ENCODE measurements at regions not wholly inside any gene's neighbourhood (a gene's known extent, or its start where the extent isn't known, plus 50 kb on each side); places are given as distances from the start of the nearest gene placed in this dataset.

DNA sequence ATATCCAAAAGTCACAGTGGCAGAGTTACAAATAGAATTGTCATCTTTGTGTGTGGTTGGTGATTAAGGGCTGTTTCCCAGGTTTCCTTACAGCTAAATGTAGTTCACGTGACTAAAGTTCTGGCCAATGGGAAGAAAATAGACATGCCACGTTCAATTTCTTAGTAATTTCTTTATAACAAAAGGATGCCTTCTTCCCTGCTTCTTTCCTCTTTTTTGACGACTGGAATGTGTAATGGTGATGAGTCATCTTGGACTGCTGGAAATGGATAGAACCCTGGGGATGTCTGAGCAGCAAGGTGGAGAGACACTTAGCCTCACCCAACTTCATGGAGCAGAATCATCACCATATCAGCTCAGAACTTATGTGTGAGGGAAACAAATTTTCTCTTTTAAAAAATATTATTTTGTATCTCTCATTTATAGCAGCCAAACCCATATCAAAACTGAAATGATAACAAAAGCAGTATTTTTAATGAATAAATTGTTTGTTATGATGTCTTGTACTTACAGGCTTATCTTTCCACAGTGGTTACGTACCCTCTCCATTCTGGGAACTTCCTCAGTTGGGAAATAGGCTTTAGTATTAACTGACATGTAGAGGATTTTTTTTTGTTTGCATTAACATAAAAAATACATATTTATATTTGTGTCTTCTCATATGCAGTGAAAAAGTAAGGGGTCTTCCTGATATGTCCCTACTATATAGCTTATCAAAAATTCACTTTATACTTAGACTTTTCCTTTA is 91.1 kb upstream of the CDH2 start:
- H3K4me3 ChIP-seq = no peak overlapping the region
- no peaks in the 10 kb centered on the region for H3K4me1 ChIP-seq
- Mint-ChIP-seq H3K27me3 (ENCODE audit: insufficient read depth, low read depth) (no peaks in the 10 kb centered on the region), H3K4me3 (no peak overlapping the region), H3K4me1 (no peaks in the 10 kb centered on the region), H3K9me3 (no peaks in the 10 kb centered on the region), H3K27ac (no peak overlapping the region), H3K36me3 (no peaks in the 10 kb centered on the region)
- H3K27ac ChIP-seq = no peak overlapping the region
- TF ChIP-seq EZH2phosphoT487 (IDR thresholded peaks at IDR 0.05) (no peak), EZH2 (IDR thresholded peaks at IDR 0.05) (no peak)
- TF ChIP-seq, protein P1, sequence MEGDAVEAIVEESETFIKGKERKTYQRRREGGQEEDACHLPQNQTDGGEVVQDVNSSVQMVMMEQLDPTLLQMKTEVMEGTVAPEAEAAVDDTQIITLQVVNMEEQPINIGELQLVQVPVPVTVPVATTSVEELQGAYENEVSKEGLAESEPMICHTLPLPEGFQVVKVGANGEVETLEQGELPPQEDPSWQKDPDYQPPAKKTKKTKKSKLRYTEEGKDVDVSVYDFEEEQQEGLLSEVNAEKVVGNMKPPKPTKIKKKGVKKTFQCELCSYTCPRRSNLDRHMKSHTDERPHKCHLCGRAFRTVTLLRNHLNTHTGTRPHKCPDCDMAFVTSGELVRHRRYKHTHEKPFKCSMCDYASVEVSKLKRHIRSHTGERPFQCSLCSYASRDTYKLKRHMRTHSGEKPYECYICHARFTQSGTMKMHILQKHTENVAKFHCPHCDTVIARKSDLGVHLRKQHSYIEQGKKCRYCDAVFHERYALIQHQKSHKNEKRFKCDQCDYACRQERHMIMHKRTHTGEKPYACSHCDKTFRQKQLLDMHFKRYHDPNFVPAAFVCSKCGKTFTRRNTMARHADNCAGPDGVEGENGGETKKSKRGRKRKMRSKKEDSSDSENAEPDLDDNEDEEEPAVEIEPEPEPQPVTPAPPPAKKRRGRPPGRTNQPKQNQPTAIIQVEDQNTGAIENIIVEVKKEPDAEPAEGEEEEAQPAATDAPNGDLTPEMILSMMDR (IDR thresholded peaks at IDR 0.05) = no peak
- no peaks in the 10 kb centered on the region for H3F3A ChIP-seq (ENCODE audit: low read depth)
- peak overlapping the region; percentile 71 for H2AFZ ChIP-seq (replicated peaks)
- no peaks in the 10 kb centered on the region for H3K79me2 ChIP-seq (ENCODE audit: low read depth)
- H3K9me3 ChIP-seq (ENCODE audit: low read depth) = no peaks in the 10 kb centered on the region
- H4K20me1 ChIP-seq (ENCODE audit: low read depth) = no peaks in the 10 kb centered on the region
- H3K9ac ChIP-seq = no peak overlapping the region
- H3K27me3 ChIP-seq = no peaks in the 10 kb centered on the region
- no peaks in the 10 kb centered on the region for H3K36me3 ChIP-seq
- no peak overlapping the region for H3K4me2 ChIP-seq
- DNase-seq (ENCODE audit: low spot score) = no peak

DNA sequence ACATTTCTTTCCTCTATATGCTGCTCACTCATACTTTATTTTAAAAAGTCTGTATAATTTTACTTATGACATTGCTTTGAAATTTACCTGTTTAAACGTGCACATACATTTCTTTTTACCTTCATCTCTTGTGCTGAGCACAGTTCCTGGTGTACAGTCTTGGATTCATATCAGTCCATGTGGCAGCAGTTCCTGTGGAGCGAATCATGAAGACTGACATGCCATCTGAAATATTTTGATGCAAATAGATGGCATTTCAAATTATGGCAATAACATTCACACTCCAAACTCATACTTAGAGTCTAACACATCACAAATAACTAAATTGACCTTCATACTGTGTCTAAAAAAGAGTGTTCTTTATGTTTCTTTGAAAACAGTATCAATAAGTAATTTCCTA is 90.3 kb upstream of the CDH2 start:
- H3K27me3 ChIP-seq = no peaks in the 10 kb centered on the region
- no peak overlapping the region for H3K4me2 ChIP-seq
- no peak overlapping the region for H3K4me3 ChIP-seq
- no peak overlapping the region for H2AFZ ChIP-seq (replicated peaks)
- no peaks in the 10 kb centered on the region for H3K4me1 ChIP-seq
- Mint-ChIP-seq H3K27me3 (ENCODE audit: insufficient read depth, low read depth) (no peaks in the 10 kb centered on the region), H3K27ac (no peak overlapping the region), H3K4me1 (no peaks in the 10 kb centered on the region), H3K36me3 (no peaks in the 10 kb centered on the region), H3K4me3 (no peak overlapping the region), H3K9me3 (no peaks in the 10 kb centered on the region)
- no peak overlapping the region for H3K27ac ChIP-seq
- H3K9ac ChIP-seq = no peak overlapping the region
- H3F3A ChIP-seq (ENCODE audit: low read depth) = no peaks in the 10 kb centered on the region
- DNase-seq (ENCODE audit: low spot score) = no peak
- no peaks in the 10 kb centered on the region for H3K79me2 ChIP-seq (ENCODE audit: low read depth)
- no peaks in the 10 kb centered on the region for H3K36me3 ChIP-seq
- no peaks in the 10 kb centered on the region for H3K9me3 ChIP-seq (ENCODE audit: low read depth)
- TF ChIP-seq, protein P1 (IDR thresholded peaks at IDR 0.05) = no peak
- no peaks in the 10 kb centered on the region for H4K20me1 ChIP-seq (ENCODE audit: low read depth)

DNA sequence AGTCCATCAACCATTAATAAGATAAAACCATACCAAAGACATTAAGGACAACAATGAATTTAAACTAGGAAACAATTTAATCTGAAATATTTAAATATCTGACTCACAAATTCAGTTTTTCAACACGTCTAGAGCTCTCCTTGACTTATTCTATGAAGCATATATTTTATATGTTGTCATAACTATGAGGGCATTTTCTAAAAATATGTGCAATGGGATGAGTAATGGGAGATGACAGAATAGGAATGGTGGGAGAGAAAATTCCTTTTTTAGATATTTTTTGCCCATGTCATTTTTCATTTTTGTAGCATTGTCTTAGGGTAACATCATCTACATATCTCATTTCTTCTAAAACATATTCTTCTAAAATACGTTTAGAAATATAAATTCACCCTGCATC is 79.2 kb upstream of the CDH2 start:
- H3F3A ChIP-seq (ENCODE audit: low read depth) = no peaks in the 10 kb centered on the region
- no peak overlapping the region for H3K9ac ChIP-seq
- no peaks in the 10 kb centered on the region for H3K4me1 ChIP-seq
- no peaks in the 10 kb centered on the region for H3K79me2 ChIP-seq (ENCODE audit: low read depth)
- no peaks in the 10 kb centered on the region for H3K9me3 Mint-ChIP-seq
- H3K4me2 ChIP-seq = no peak overlapping the region
- no peaks in the 10 kb centered on the region for H3K36me3 ChIP-seq
- H4K20me1 ChIP-seq (ENCODE audit: low read depth) = no peaks in the 10 kb centered on the region
- H2AFZ ChIP-seq (replicated peaks) = no peak overlapping the region
- H3K27ac ChIP-seq = no peak overlapping the region
- no peak overlapping the region for H3K4me3 ChIP-seq
- H3K36me3 Mint-ChIP-seq = no peaks in the 10 kb centered on the region
- H3K4me3 Mint-ChIP-seq = no peak overlapping the region
- no peaks in the 10 kb centered on the region for H3K27me3 ChIP-seq
- TF ChIP-seq, protein P1 (IDR thresholded peaks at IDR 0.05) = no peak
- TF ChIP-seq EZH2phosphoT487 (IDR thresholded peaks at IDR 0.05) (no peak), EZH2 (IDR thresholded peaks at IDR 0.05) (no peak)
- no peaks in the 10 kb centered on the region for H3K4me1 Mint-ChIP-seq
- DNase-seq (ENCODE audit: low spot score) = no peak
- no peak overlapping the region for H3K27ac Mint-ChIP-seq
- H3K9me3 ChIP-seq (ENCODE audit: low read depth) = no peaks in the 10 kb centered on the region
- H3K27me3 Mint-ChIP-seq (ENCODE audit: insufficient read depth, low read depth) = no peaks in the 10 kb centered on the region
